ENCODE measurements at regions not wholly inside any gene's neighbourhood (a gene's known extent, or its start where the extent isn't known, plus 50 kb on each side); places are given as distances from the start of the nearest gene placed in this dataset.
A peak's percentile ranks its signal among the peaks of the same experiment; 100 is the strongest.
"Not testable (repeated sequence)": the region's sequence is repeated elsewhere in the genome, so short reads cannot be mapped to it uniquely, and the experiment has no call there.

GRCh38 chr10:62693306-62693705 is 111.2 kb upstream of the ADO start:
- no peak for DNase-seq (ENCODE audit: low read depth in 2 of 3, low spot score in 2 of 3)

GRCh38 chr10:62694537-62695126 is 109.9 kb upstream of the ADO start:
- DNase-seq (ENCODE audit: low read depth in 2 of 3, low spot score in 2 of 3): no peak

- DNase-seq (ENCODE audit: low read depth in 2 of 3, low spot score in 2 of 3): no peak
Observed at GRCh38 chr10:62696798-62697197, 107.7 kb upstream of the ADO start.

- no peak for DNase-seq (ENCODE audit: low read depth in 2 of 3, low spot score in 2 of 3)
Observed at GRCh38 chr10:62699148-62699547, 105.4 kb upstream of the ADO start.

GRCh38 chr10:62704121-62704520 is 100.4 kb upstream of the ADO start:
- DNase-seq (ENCODE audit: low read depth in 2 of 3, low spot score in 2 of 3): not testable (repeated sequence)

- DNase-seq (ENCODE audit: low read depth in 2 of 3, low spot score in 2 of 3): no peak
Observed at GRCh38 chr10:62705789-62706188, 98.7 kb upstream of the ADO start.

- no peak for DNase-seq (ENCODE audit: low read depth in 2 of 3, low spot score in 2 of 3)
Observed at GRCh38 chr10:62707810-62708209, 96.7 kb upstream of the ADO start.

GRCh38 chr10:62708569-62708968 is 96.0 kb upstream of the ADO start:
- DNase-seq (ENCODE audit: low read depth in 2 of 3, low spot score in 2 of 3): no peak

- DNase-seq (ENCODE audit: low read depth in 2 of 3, low spot score in 2 of 3): no peak
Observed at GRCh38 chr10:62709200-62709599, 95.3 kb upstream of the ADO start.

GRCh38 chr10:62710182-62710581 is 94.3 kb upstream of the ADO start:
- no peak for DNase-seq (ENCODE audit: low read depth in 2 of 3, low spot score in 2 of 3)

GRCh38 chr10:62715383-62715782 is 89.1 kb upstream of the ADO start:
- DNase-seq (ENCODE audit: low read depth in 2 of 3, low spot score in 2 of 3): no peak

GRCh38 chr10:62718585-62718984 is 85.9 kb upstream of the ADO start:
- DNase-seq (ENCODE audit: low read depth in 2 of 3, low spot score in 2 of 3): no peak

GRCh38 chr10:62719061-62719460 is 85.5 kb upstream of the ADO start:
- no peak for DNase-seq (ENCODE audit: low read depth in 2 of 3, low spot score in 2 of 3)

GRCh38 chr10:62721687-62722086 is 82.8 kb upstream of the ADO start:
- DNase-seq (ENCODE audit: low read depth in 2 of 3, low spot score in 2 of 3): no peak

GRCh38 chr10:62723375-62723774 is 81.1 kb upstream of the ADO start:
- no peak for DNase-seq (ENCODE audit: low read depth in 2 of 3, low spot score in 2 of 3)

- no peak for DNase-seq (ENCODE audit: low read depth in 2 of 3, low spot score in 2 of 3)
Observed at GRCh38 chr10:62724465-62724864, 80.1 kb upstream of the ADO start.

- no peak for DNase-seq (ENCODE audit: low read depth in 2 of 3, low spot score in 2 of 3)
Observed at GRCh38 chr10:62726142-62726541, 78.4 kb upstream of the ADO start.

- no peak for DNase-seq (ENCODE audit: low read depth in 2 of 3, low spot score in 2 of 3)
Observed at GRCh38 chr10:62726638-62727037, 77.9 kb upstream of the ADO start.

GRCh38 chr10:62727934-62728333 is 76.6 kb upstream of the ADO start:
- DNase-seq (ENCODE audit: low read depth in 2 of 3, low spot score in 2 of 3): no peak

GRCh38 chr10:62728479-62728878 is 76.0 kb upstream of the ADO start:
- no peak for DNase-seq (ENCODE audit: low read depth in 2 of 3, low spot score in 2 of 3)

- peak in 2 of 3 donors; percentile 7 to 43 for DNase-seq (ENCODE audit: low read depth in 2 of 3, low spot score in 2 of 3)
Observed at GRCh38 chr10:62732841-62733653, 71.5 kb upstream of the ADO start.

GRCh38 chr10:62733654-62734293 is 70.7 kb upstream of the ADO start:
- no peak for DNase-seq (ENCODE audit: low read depth in 2 of 3, low spot score in 2 of 3)

All from hematopoietic multipotent progenitor cell (in vitro differentiated cells).